HUES48 (cell line): ENCODE measurements at regions not wholly inside any gene's neighbourhood (a gene's known extent, or its start where the extent isn't known, plus 50 kb on each side); places are given as distances from the start of the nearest gene placed in this dataset.
"Not testable (repeated sequence)": the region's sequence is repeated elsewhere in the genome, so short reads cannot be mapped to it uniquely, and the experiment has no call there.

ENCODE experiments used
- H3K27ac ChIP-seq: one replicate; pipeline ENCODE4 v1.7.0; 2013; ENCODE audit warnings: low read depth, low read length, inconsistent platforms
- H3K27me3 ChIP-seq: 2 replicates; pipeline ENCODE4 v1.6.1; 2013; ENCODE audit warnings: mild to moderate bottlenecking, low read length; ENCODE audit not compliant: control insufficient read depth, insufficient read depth
- H3K36me3 ChIP-seq: 2 replicates; pipeline ENCODE4 v1.6.1; 2013; ENCODE audit warnings: low read length; ENCODE audit not compliant: control insufficient read depth, insufficient read depth
- H3K4me1 ChIP-seq: 2 replicates; pipeline ENCODE4 v1.6.1; 2013; ENCODE audit warnings: mild to moderate bottlenecking, low read length; ENCODE audit not compliant: control insufficient read depth, insufficient read depth
- H3K4me3 ChIP-seq: 2 replicates; pipeline ENCODE4 v1.5.1; 2013; ENCODE audit warnings: mild to moderate bottlenecking, low read depth, low read length
- H3K9ac ChIP-seq: 2 replicates; pipeline ENCODE4 v1.6.1; 2013; ENCODE audit warnings: mild to moderate bottlenecking, low read depth, low read length, moderate library complexity
- H3K9me3 ChIP-seq: 2 replicates; pipeline ENCODE4 v1.6.1; 2013; ENCODE audit warnings: low read length; ENCODE audit not compliant: control insufficient read depth, insufficient read depth

GRCh38 chr10:44099511-44099910 is 285.4 kb downstream of the CXCL12 start:
- H3K27me3 ChIP-seq = no peaks in the 10 kb centered on the region
- no peaks in the 10 kb centered on the region for H3K9me3 ChIP-seq
- no peaks in the 10 kb centered on the region for H3K36me3 ChIP-seq
- peaks cover 5% of the 10 kb centered on the region; the same call in 1 of the 2 replicates for H3K4me1 ChIP-seq
- no peak overlapping the region for H3K27ac ChIP-seq
- no peak overlapping the region for H3K4me3 ChIP-seq
- no peak overlapping the region for H3K9ac ChIP-seq

- not testable (repeated sequence) for H3K36me3 ChIP-seq, H3K4me1 ChIP-seq, H3K9ac ChIP-seq, H3K4me3 ChIP-seq, H3K9me3 ChIP-seq, H3K27me3 ChIP-seq, H3K27ac ChIP-seq
Observed at GRCh38 chr10:44096217-44096616, 288.7 kb downstream of the CXCL12 start.

- Histone ChIP-seq H3K27ac (no peak overlapping the region), H3K9me3 (peaks cover 10% of the 10 kb centered on the region), H3K36me3 (no peaks in the 10 kb centered on the region), H3K27me3 (no peaks in the 10 kb centered on the region), H3K4me3 (no peak overlapping the region), H3K4me1 (no peaks in the 10 kb centered on the region), H3K9ac (no peak overlapping the region)
Observed at GRCh38 chr10:44089671-44090070, 295.2 kb downstream of the CXCL12 start.

GRCh38 chr10:44087403-44087802 is 297.5 kb downstream of the CXCL12 start:
- H3K9me3 ChIP-seq = peaks cover 10% of the 10 kb centered on the region
- H3K4me1 ChIP-seq = no peaks in the 10 kb centered on the region
- no peak overlapping the region for H3K9ac ChIP-seq
- no peaks in the 10 kb centered on the region for H3K27me3 ChIP-seq
- no peaks in the 10 kb centered on the region for H3K36me3 ChIP-seq
- H3K4me3 ChIP-seq = no peak overlapping the region
- no peak overlapping the region for H3K27ac ChIP-seq

GRCh38 chr10:44083719-44084400 is 301.0 kb downstream of the CXCL12 start:
- Histone ChIP-seq H3K27me3 (no peaks in the 10 kb centered on the region), H3K4me1 (no peaks in the 10 kb centered on the region), H3K27ac (no peak overlapping the region), H3K36me3 (no peaks in the 10 kb centered on the region), H3K4me3 (no peak overlapping the region), H3K9me3 (no peaks in the 10 kb centered on the region), H3K9ac (no peak overlapping the region)

- H3K9ac ChIP-seq = no peak overlapping the region
- H3K36me3 ChIP-seq = no peaks in the 10 kb centered on the region
- H3K27me3 ChIP-seq = no peaks in the 10 kb centered on the region
- peaks cover 3% of the 10 kb centered on the region; the same call in 1 of the 2 replicates for H3K9me3 ChIP-seq
- H3K27ac ChIP-seq = no peak overlapping the region
- no peak overlapping the region for H3K4me3 ChIP-seq
- H3K4me1 ChIP-seq = no peaks in the 10 kb centered on the region
Observed at GRCh38 chr10:44071479-44071878, 313.4 kb downstream of the CXCL12 start.

GRCh38 chr10:44070282-44070681 is 314.6 kb downstream of the CXCL12 start:
- Histone ChIP-seq H3K9me3 (peaks cover 3% of the 10 kb centered on the region; the same call in 1 of the 2 replicates), H3K9ac (no peak overlapping the region), H3K27me3 (no peaks in the 10 kb centered on the region), H3K27ac (no peak overlapping the region), H3K4me3 (no peak overlapping the region), H3K4me1 (no peaks in the 10 kb centered on the region), H3K36me3 (no peaks in the 10 kb centered on the region)

GRCh38 chr10:44069573-44069972 is 315.3 kb downstream of the CXCL12 start:
- Histone ChIP-seq H3K36me3 (no peaks in the 10 kb centered on the region), H3K4me3 (no peak overlapping the region), H3K9ac (no peak overlapping the region), H3K27ac (no peak overlapping the region), H3K4me1 (no peaks in the 10 kb centered on the region), H3K27me3 (no peaks in the 10 kb centered on the region), H3K9me3 (peaks cover 2% of the 10 kb centered on the region; the same call in 1 of the 2 replicates)

GRCh38 chr10:44068716-44069482 is 316.0 kb downstream of the CXCL12 start:
- Histone ChIP-seq H3K9me3 (no peaks in the 10 kb centered on the region), H3K27ac (no peak overlapping the region), H3K9ac (no peak overlapping the region), H3K4me1 (no peaks in the 10 kb centered on the region), H3K4me3 (no peak overlapping the region), H3K36me3 (no peaks in the 10 kb centered on the region), H3K27me3 (no peaks in the 10 kb centered on the region)

GRCh38 chr10:44067432-44067831 is 317.5 kb downstream of the CXCL12 start:
- Histone ChIP-seq H3K27me3 (no peaks in the 10 kb centered on the region), H3K4me3 (no peak overlapping the region)

GRCh38 chr10:44066527-44067255 is 318.2 kb downstream of the CXCL12 start:
- H3K4me3 ChIP-seq = no peak overlapping the region
- no peaks in the 10 kb centered on the region for H3K36me3 ChIP-seq
- H3K9me3 ChIP-seq = no peaks in the 10 kb centered on the region
- H3K27ac ChIP-seq = no peak overlapping the region
- no peak overlapping the region for H3K9ac ChIP-seq
- no peaks in the 10 kb centered on the region for H3K4me1 ChIP-seq
- no peaks in the 10 kb centered on the region for H3K27me3 ChIP-seq

More at GRCh38 chr10:44067432-44067831, 317.5 kb downstream of the CXCL12 start:
- no peaks in the 10 kb centered on the region for H3K9me3 ChIP-seq
- H3K9ac ChIP-seq = no peak overlapping the region
- no peaks in the 10 kb centered on the region for H3K36me3 ChIP-seq
- no peak overlapping the region for H3K27ac ChIP-seq
- no peaks in the 10 kb centered on the region for H3K4me1 ChIP-seq
